Panc1 (cell line): ENCODE measurements at regions not wholly inside any gene's neighbourhood (a gene's known extent, or its start where the extent isn't known, plus 50 kb on each side); places are given as distances from the start of the nearest gene placed in this dataset.

Experiments used
- ATAC-seq: fragments of 200-7000 bp; cut with Tn5 transposase; 2 replicates; pipeline ENCODE4 v1.9.1; 2020; ENCODE audit warnings: mild to moderate bottlenecking, moderate library complexity
- BruUV-seq: library from RNA; stranded (reverse); fragments of 400-500 nt; replicated peaks from 2 replicates; lab custom pipeline; 2021; lab: Mats Ljungman, UMichigan
- CTCF ChIA-PET: fragments of 300-600 bp; sonication (Branson Sonifier 250); formaldehyde crosslinking; loops from one replicate; lab custom pipeline; 2022; ENCODE audit warnings: antibody characterized with exemption; lab: Charles Lee
- POLR2A ChIA-PET: fragments of 300-600 bp; sonication (Branson Sonifier 250); formaldehyde crosslinking; loops from one replicate; lab custom pipeline; 2022; ENCODE audit warnings: antibody characterized with exemption; lab: Charles Lee
- DNase-seq: peaks from one replicate; pipeline ENCODE4 v3.0.0-alpha.2; 2010; ENCODE audit warnings: low read depth, low spot score
- H3K27ac ChIP-seq: 2 replicates; pipeline ENCODE4 v1.5.1; 2011; ENCODE audit warnings: mild to moderate bottlenecking, low read length, inconsistent platforms
- H3K27me3 ChIP-seq: fragments of 200-500 bp; sonication (Bioruptor generic); 2 replicates; pipeline ENCODE4 v1.6.0; 2014; ENCODE audit warnings: low read length, inconsistent platforms; ENCODE audit not compliant: control insufficient read depth, insufficient read depth
- H3K36me3 ChIP-seq: fragments of 200-500 bp; sonication (Bioruptor generic); 2 replicates; pipeline ENCODE4 v1.5.1; 2014; ENCODE audit warnings: inconsistent platforms, mild to moderate bottlenecking, low read length, moderate library complexity; ENCODE audit not compliant: control insufficient read depth, insufficient read depth
- H3K4me1 ChIP-seq: 2 replicates; pipeline ENCODE4 v1.5.1; 2011; ENCODE audit warnings: inconsistent platforms, mild to moderate bottlenecking, low read length, moderate library complexity; ENCODE audit not compliant: control insufficient read depth, insufficient read depth
- H3K4me3 ChIP-seq, 2 experiments: 2 replicates each; pipeline ENCODE4 v1.5.1; 2011 to 2012; ENCODE audit warnings: low read depth in 2 of 2, low read length in 2 of 2, mild to moderate bottlenecking in 2 of 2, inconsistent platforms in 1 of 2, moderate library complexity in 1 of 2
- H3K9me3 ChIP-seq: fragments of 200-500 bp; sonication (Bioruptor generic); 2 replicates; pipeline ENCODE4 v1.5.1; 2014; ENCODE audit warnings: low read depth, mild to moderate bottlenecking, inconsistent platforms, low read length, moderate library complexity; ENCODE audit not compliant: control insufficient read depth, insufficient read depth
- CTCF ChIP-seq: fragments of 450-650 bp; IDR thresholded peaks from 2 replicates; pipeline ENCODE4 v1.5.1; 2017; ENCODE audit warnings: mild to moderate bottlenecking
- POLR2AphosphoS5 ChIP-seq: IDR thresholded peaks from 2 replicates; pipeline ENCODE4 v1.6.1; 2012; ENCODE audit warnings: mild to moderate bottlenecking, low read depth, low read length, moderate library complexity
- SIN3A ChIP-seq: IDR thresholded peaks from 2 replicates; pipeline ENCODE4 v1.6.1; 2012; ENCODE audit warnings: low read depth, mild to moderate bottlenecking, low read length, moderate library complexity, borderline replicate concordance; ENCODE audit not compliant: insufficient read depth
- TCF7L2 ChIP-seq: IDR thresholded peaks from 2 replicates; pipeline ENCODE4 v1.6.1; 2011; ENCODE audit warnings: mild to moderate bottlenecking, low read depth, low read length, inconsistent platforms
- in situ Hi-C: cut with HindIII; loops from 2 replicates; pipeline ENCODE4 v1.10.0; 2016; ENCODE audit warnings: low sequenced_read_pairs, low pct_unique_long_range_greater_than_20kb
- intact Hi-C: fragments of 100-400 bp; cut with micrococcal nuclease; formaldehyde crosslinking; loops from one replicate; pipeline ENCODE4 v1.10.0; 2022; ENCODE audit not compliant: unreplicated experiment
- TF ChIP-seq, protein P1 (sequence below), 2 experiments: IDR thresholded peaks; 2 replicates each; pipeline ENCODE4 v1.6.1; 2011 to 2012; ENCODE audit warnings: low read depth in 2 of 2, control low read depth in 1 of 2, low read length in 1 of 2, mild to moderate bottlenecking in 1 of 2, moderate library complexity in 1 of 2; ENCODE audit not compliant: insufficient read depth in 1 of 2

DNA sequence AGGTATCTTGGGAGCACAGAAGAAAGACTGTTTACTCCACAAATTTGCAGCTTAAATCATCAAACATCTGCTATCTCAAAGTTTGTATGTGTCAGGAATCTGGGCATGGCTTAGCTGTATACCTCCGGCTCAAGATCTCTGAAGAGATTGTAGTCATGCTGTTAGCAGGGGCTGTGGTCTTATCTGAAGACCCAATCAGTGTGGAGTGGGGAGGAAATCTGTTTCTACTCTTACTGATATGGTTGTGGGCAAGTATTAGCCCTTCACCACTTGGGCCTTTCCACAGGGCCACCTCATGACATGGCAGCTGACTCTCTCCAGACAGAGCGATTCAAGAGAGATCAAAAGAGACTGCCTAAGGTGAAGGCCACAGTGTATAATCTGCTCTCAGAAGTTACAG, 438.7 kb downstream of the KIF2B start:
- no peak overlapping the region for H3K4me3 ChIP-seq
- TF ChIP-seq TCF7L2 (no peak), POLR2AphosphoS5 (no peak), CTCF (no peak), SIN3A (no peak)
- TF ChIP-seq, protein P1, sequence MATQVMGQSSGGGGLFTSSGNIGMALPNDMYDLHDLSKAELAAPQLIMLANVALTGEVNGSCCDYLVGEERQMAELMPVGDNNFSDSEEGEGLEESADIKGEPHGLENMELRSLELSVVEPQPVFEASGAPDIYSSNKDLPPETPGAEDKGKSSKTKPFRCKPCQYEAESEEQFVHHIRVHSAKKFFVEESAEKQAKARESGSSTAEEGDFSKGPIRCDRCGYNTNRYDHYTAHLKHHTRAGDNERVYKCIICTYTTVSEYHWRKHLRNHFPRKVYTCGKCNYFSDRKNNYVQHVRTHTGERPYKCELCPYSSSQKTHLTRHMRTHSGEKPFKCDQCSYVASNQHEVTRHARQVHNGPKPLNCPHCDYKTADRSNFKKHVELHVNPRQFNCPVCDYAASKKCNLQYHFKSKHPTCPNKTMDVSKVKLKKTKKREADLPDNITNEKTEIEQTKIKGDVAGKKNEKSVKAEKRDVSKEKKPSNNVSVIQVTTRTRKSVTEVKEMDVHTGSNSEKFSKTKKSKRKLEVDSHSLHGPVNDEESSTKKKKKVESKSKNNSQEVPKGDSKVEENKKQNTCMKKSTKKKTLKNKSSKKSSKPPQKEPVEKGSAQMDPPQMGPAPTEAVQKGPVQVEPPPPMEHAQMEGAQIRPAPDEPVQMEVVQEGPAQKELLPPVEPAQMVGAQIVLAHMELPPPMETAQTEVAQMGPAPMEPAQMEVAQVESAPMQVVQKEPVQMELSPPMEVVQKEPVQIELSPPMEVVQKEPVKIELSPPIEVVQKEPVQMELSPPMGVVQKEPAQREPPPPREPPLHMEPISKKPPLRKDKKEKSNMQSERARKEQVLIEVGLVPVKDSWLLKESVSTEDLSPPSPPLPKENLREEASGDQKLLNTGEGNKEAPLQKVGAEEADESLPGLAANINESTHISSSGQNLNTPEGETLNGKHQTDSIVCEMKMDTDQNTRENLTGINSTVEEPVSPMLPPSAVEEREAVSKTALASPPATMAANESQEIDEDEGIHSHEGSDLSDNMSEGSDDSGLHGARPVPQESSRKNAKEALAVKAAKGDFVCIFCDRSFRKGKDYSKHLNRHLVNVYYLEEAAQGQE (IDR thresholded peaks at IDR 0.05; ENCODE audit: insufficient read depth in 1 of 2, low read depth in 2 of 2, low read length in 1 of 2), result no peak
- H3K36me3 ChIP-seq, result no peaks in the 10 kb centered on the region
- ChIA-PET POLR2A (no interaction called here), CTCF (no interaction called here)
- H3K9me3 ChIP-seq, result peaks cover 4% of the 10 kb centered on the region; the same call in 1 of the 2 replicates
- intact Hi-C loops, result no loop called here
- in situ Hi-C loops, result no loop called here
- ATAC-seq, result no peak
- DNase-seq, result no peak
- H3K4me1 ChIP-seq, result no peaks in the 10 kb centered on the region
- no TSS peak for BruUV-seq
- no peak overlapping the region for H3K27ac ChIP-seq
- no peaks in the 10 kb centered on the region for H3K27me3 ChIP-seq

- BruUV-seq, result no TSS peak
- H3K9me3 ChIP-seq, result 0 out of 2 replicates have a peak, but pooled peaks cover 2% of the 10 kb centered on the region
- no peak for DNase-seq
- ChIA-PET CTCF (no interaction called here), POLR2A (no interaction called here)
- TF ChIP-seq POLR2AphosphoS5 (no peak), SIN3A (no peak), CTCF (no peak)
- TF ChIP-seq, protein P1 (IDR thresholded peaks at IDR 0.05; ENCODE audit: insufficient read depth in 1 of 2, low read depth in 2 of 2, low read length in 1 of 2), result no peak
- H3K36me3 ChIP-seq, result no peaks in the 10 kb centered on the region
- H3K4me3 ChIP-seq, result no peak overlapping the region
- in situ Hi-C loops, result no loop called here
- intact Hi-C loops, result no loop called here
- no peaks in the 10 kb centered on the region for H3K4me1 ChIP-seq
- no peaks in the 10 kb centered on the region for H3K27me3 ChIP-seq
- H3K27ac ChIP-seq, result no peak overlapping the region
- no peak for ATAC-seq
These were observed 447.2 kb downstream of the KIF2B start for GRCh38 chr17:54269881-54270280.
